ENCODE measurements at regions not wholly inside any gene's neighbourhood (a gene's known extent, or its start where the extent isn't known, plus 50 kb on each side); places are given as distances from the start of the nearest gene placed in this dataset.

DNA sequence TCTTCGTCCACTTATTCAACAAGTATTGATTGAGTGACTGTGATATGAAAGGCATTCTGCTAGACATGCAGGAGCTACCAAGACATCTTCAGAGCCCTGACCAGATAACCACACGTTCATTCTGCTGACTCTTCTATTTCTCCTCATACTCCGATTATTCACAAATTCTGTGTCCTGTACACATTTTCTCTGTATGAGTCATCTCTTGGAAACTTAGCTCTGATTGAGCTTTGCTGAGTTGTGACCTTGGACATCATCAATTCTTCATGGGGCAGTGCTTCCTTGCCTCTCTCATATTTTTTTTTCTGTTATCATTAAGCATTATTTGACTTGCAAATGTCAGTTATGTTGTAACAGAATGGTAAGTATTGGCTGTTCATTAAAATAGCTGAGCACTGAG is 351.6 kb upstream of the CNR1 start:
- TF ChIP-seq, protein P1, sequence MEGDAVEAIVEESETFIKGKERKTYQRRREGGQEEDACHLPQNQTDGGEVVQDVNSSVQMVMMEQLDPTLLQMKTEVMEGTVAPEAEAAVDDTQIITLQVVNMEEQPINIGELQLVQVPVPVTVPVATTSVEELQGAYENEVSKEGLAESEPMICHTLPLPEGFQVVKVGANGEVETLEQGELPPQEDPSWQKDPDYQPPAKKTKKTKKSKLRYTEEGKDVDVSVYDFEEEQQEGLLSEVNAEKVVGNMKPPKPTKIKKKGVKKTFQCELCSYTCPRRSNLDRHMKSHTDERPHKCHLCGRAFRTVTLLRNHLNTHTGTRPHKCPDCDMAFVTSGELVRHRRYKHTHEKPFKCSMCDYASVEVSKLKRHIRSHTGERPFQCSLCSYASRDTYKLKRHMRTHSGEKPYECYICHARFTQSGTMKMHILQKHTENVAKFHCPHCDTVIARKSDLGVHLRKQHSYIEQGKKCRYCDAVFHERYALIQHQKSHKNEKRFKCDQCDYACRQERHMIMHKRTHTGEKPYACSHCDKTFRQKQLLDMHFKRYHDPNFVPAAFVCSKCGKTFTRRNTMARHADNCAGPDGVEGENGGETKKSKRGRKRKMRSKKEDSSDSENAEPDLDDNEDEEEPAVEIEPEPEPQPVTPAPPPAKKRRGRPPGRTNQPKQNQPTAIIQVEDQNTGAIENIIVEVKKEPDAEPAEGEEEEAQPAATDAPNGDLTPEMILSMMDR (IDR thresholded peaks at IDR 0.05): no peak
- TF ChIP-seq POLR2AphosphoS5 (IDR thresholded peaks at IDR 0.05): no peak
